Ramos (cell line): ENCODE measurements at regions not wholly inside any gene's neighbourhood (a gene's known extent, or its start where the extent isn't known, plus 50 kb on each side); places are given as distances from the start of the nearest gene placed in this dataset.

Experiments used
- in situ Hi-C: fragments of 300-500 bp; cut with MboI; formaldehyde crosslinking; loops from one replicate; pipeline ENCODE4 v1.14.3; 2022; ENCODE audit warnings: low sequenced_read_pairs; ENCODE audit not compliant: unreplicated experiment

- in situ Hi-C loops = loop anchor here (25.0 kb wide), 1 partner anchor 113 kb away; no protein-coding TSS in a partner anchor
These were observed 575.9 kb upstream of the JAG1 start for GRCh38 chr20:11249683-11250082.

GRCh38 chr20:11252447-11252846 is 578.6 kb upstream of the JAG1 start:
- in situ Hi-C loops = loop anchor here (25.0 kb wide), 1 partner anchor 110 kb away; no protein-coding TSS in a partner anchor

GRCh38 chr20:11255455-11255854 is 581.7 kb upstream of the JAG1 start:
- in situ Hi-C loops = loop anchor here (25.0 kb wide), 1 partner anchor 107 kb away; no protein-coding TSS in a partner anchor

GRCh38 chr20:11255860-11256259 is 582.1 kb upstream of the JAG1 start:
- in situ Hi-C loops = loop anchor here (25.0 kb wide), 1 partner anchor 106 kb away; no protein-coding TSS in a partner anchor

- in situ Hi-C loops = loop anchor here (25.0 kb wide), 1 partner anchor 102 kb away; no protein-coding TSS in a partner anchor
These were observed 586.8 kb upstream of the JAG1 start for GRCh38 chr20:11260611-11261010.

- in situ Hi-C loops = loop anchor here (25.0 kb wide), 1 partner anchor 101 kb away; no protein-coding TSS in a partner anchor
These were observed 587.8 kb upstream of the JAG1 start for GRCh38 chr20:11261533-11262000.

GRCh38 chr20:11266571-11266970 is 592.8 kb upstream of the JAG1 start:
- in situ Hi-C loops = loop anchor here (25.0 kb wide), 1 partner anchor 96 kb away; no protein-coding TSS in a partner anchor

- in situ Hi-C loops = loop anchor here (25.0 kb wide), 1 partner anchor 95 kb away; no protein-coding TSS in a partner anchor
These were observed 593.4 kb upstream of the JAG1 start for GRCh38 chr20:11267131-11267761.

- in situ Hi-C loops = loop anchor here (25.0 kb wide), 1 partner anchor 94 kb away; no protein-coding TSS in a partner anchor
These were observed 594.0 kb upstream of the JAG1 start for GRCh38 chr20:11267762-11268335.

- in situ Hi-C loops = loop anchor here (25.0 kb wide), 1 partner anchor 92 kb away; no protein-coding TSS in a partner anchor
These were observed 596.8 kb upstream of the JAG1 start for GRCh38 chr20:11270566-11270965.

GRCh38 chr20:11271319-11271718 is 597.5 kb upstream of the JAG1 start:
- in situ Hi-C loops = loop anchor here (25.0 kb wide), 1 partner anchor 91 kb away; no protein-coding TSS in a partner anchor

GRCh38 chr20:11271920-11272594 is 598.3 kb upstream of the JAG1 start:
- in situ Hi-C loops = loop anchor here (25.0 kb wide), 1 partner anchor 90 kb away; no protein-coding TSS in a partner anchor

GRCh38 chr20:11274141-11274594 is 600.4 kb upstream of the JAG1 start:
- in situ Hi-C loops = loop anchor here (25.0 kb wide), 1 partner anchor 88 kb away; no protein-coding TSS in a partner anchor

- in situ Hi-C loops = no loop called here
These were observed 601.9 kb upstream of the JAG1 start for GRCh38 chr20:11275740-11276139.

- in situ Hi-C loops = no loop called here
These were observed 603.4 kb upstream of the JAG1 start for GRCh38 chr20:11277170-11277569.

GRCh38 chr20:11277858-11278257 is 604.1 kb upstream of the JAG1 start:
- in situ Hi-C loops = no loop called here

GRCh38 chr20:11278461-11278860 is 604.7 kb upstream of the JAG1 start:
- in situ Hi-C loops = no loop called here

- in situ Hi-C loops = no loop called here
These were observed 607.4 kb upstream of the JAG1 start for GRCh38 chr20:11281240-11281639.

GRCh38 chr20:11281768-11282167 is 608.0 kb upstream of the JAG1 start:
- in situ Hi-C loops = no loop called here

- in situ Hi-C loops = no loop called here
These were observed 613.3 kb upstream of the JAG1 start for GRCh38 chr20:11287126-11287525.
